IPS DF 6.9 (cell line): ENCODE measurements at regions not wholly inside any gene's neighbourhood (a gene's known extent, or its start where the extent isn't known, plus 50 kb on each side); places are given as distances from the start of the nearest gene placed in this dataset.

Experiments used
- DNase-seq: peaks from one replicate; pipeline ENCODE4 v3.0.0-alpha.2; 2013; ENCODE audit warnings: low read depth, low spot score
- H3K27ac ChIP-seq: one replicate; pipeline ENCODE4 v1.5.1; 2013; ENCODE audit warnings: low read length, control low read depth
- H3K27me3 ChIP-seq: 2 replicates; pipeline ENCODE4 v1.6.1; 2013; ENCODE audit warnings: mild to moderate bottlenecking, low read length; ENCODE audit not compliant: control insufficient read depth, insufficient read depth
- H3K36me3 ChIP-seq: 2 replicates; pipeline ENCODE4 v1.6.1; 2013; ENCODE audit warnings: low read length; ENCODE audit not compliant: control insufficient read depth, insufficient read depth
- H3K4me1 ChIP-seq: 2 replicates; pipeline ENCODE4 v1.6.1; 2013; ENCODE audit warnings: low read length; ENCODE audit not compliant: control insufficient read depth, insufficient read depth
- H3K4me3 ChIP-seq: 2 replicates; pipeline ENCODE4 v1.5.1; 2013; ENCODE audit warnings: mild to moderate bottlenecking, low read length
- H3K9me3 ChIP-seq: 2 replicates; pipeline ENCODE4 v1.6.1; 2013; ENCODE audit warnings: low read length, inconsistent platforms; ENCODE audit not compliant: control insufficient read depth, insufficient read depth
- WGBS: extraction: QIAGEN DNeasy Blood & Tissue Kit; methylation state at CpG from one replicate; pipeline ENCODE4 v1.1.7; 2013; ENCODE audit warnings: mixed read lengths, missing lambda C conversion rate; ENCODE audit not compliant: insufficient read length, insufficient coverage; 5-methylcytosine and 5-hydroxymethylcytosine counted together

GRCh38 chr6:164898412-164898811 lies 411.0 kb downstream of the C6orf118 start:
- H3K9me3 ChIP-seq, result no peaks in the 10 kb centered on the region
- no peaks in the 10 kb centered on the region for H3K27me3 ChIP-seq
- no peaks in the 10 kb centered on the region for H3K36me3 ChIP-seq
- no peak overlapping the region for H3K4me3 ChIP-seq
- no peak overlapping the region for H3K27ac ChIP-seq
- DNase-seq, result no peak
- WGBS, result no CpG with 5 or more reads among the region's 2 CpGs
- H3K4me1 ChIP-seq, result no peaks in the 10 kb centered on the region

DNA sequence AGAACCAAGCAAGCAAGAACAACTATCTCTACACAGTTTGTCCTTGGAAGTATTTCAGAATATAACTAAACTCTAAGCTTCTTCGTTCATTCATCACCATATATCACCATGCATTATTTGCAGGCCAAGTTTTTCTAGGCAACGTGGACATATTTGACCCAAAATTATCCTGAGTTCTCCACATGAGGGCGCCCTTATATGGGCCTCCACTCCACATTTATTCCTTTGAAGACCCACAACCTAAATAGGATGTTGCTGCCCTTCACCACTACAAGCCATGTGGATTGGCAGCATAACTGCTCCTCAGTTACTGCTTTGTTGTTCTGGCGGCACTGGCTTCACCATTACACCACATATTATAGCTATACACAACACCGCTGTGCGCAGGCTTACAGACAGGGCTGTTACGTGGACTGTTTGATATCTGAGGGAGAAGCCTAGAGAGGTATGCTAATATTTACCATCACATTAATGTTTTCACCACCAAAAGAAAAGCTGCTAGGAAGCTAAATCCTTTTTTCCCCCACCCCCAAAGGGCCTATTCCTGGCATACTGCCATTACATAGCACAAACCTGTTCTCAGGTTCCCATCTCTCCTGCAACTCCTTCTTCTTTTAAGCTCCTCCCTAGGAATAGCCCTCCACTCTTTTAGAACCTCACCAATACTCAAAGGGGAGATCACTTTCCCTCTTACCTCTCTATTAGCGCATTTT lies 411.7 kb downstream of the C6orf118 start:
- Histone ChIP-seq H3K9me3 (no peaks in the 10 kb centered on the region), H3K27me3 (no peaks in the 10 kb centered on the region), H3K36me3 (no peaks in the 10 kb centered on the region), H3K4me3 (no peak overlapping the region), H3K27ac (no peak overlapping the region), H3K4me1 (no peaks in the 10 kb centered on the region)
- peak; percentile 7 for DNase-seq
- no CpG with 5 or more reads among the region's 8 CpGs for WGBS

GRCh38 chr6:164889980-164890379 lies 419.4 kb downstream of the C6orf118 start:
- Histone ChIP-seq H3K27me3 (no peaks in the 10 kb centered on the region), H3K4me1 (no peaks in the 10 kb centered on the region)
- WGBS, result no CpG with 5 or more reads among the region's 4 CpGs

DNA sequence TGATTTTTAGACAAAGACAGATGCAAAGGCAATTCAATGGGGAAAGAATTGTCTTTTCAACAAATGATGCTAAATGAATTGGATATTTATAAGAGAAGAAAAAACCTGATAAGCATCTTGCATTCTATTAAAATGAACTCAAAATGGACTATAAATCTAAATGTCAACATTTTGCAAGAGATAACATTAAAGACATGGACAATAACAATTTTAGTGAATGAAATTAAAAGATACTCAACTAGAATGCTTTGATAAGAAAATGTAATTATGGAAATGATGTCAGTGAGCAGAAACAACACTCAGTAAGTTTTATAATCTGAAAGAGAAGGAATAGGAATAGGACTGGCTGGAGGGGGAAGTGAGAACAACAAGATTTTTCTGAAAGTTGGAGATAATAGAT lies 421.7 kb downstream of the C6orf118 start:
- Histone ChIP-seq H3K27ac (no peak overlapping the region), H3K4me3 (no peak overlapping the region), H3K9me3 (no peaks in the 10 kb centered on the region), H3K4me1 (no peaks in the 10 kb centered on the region), H3K36me3 (no peaks in the 10 kb centered on the region), H3K27me3 (no peaks in the 10 kb centered on the region)
- no peak for DNase-seq

More at GRCh38 chr6:164889980-164890379, 419.4 kb downstream of the C6orf118 start:
- H3K4me3 ChIP-seq, result no peak overlapping the region
- no peak for DNase-seq
- H3K36me3 ChIP-seq, result no peaks in the 10 kb centered on the region
- H3K9me3 ChIP-seq, result no peaks in the 10 kb centered on the region
- H3K27ac ChIP-seq, result no peak overlapping the region

GRCh38 chr6:164882236-164882635 lies 427.2 kb downstream of the C6orf118 start:
- Histone ChIP-seq H3K4me1 (no peaks in the 10 kb centered on the region), H3K36me3 (no peaks in the 10 kb centered on the region), H3K9me3 (no peaks in the 10 kb centered on the region), H3K27me3 (no peaks in the 10 kb centered on the region), H3K4me3 (no peak overlapping the region), H3K27ac (no peak overlapping the region)
- no peak for DNase-seq

DNA sequence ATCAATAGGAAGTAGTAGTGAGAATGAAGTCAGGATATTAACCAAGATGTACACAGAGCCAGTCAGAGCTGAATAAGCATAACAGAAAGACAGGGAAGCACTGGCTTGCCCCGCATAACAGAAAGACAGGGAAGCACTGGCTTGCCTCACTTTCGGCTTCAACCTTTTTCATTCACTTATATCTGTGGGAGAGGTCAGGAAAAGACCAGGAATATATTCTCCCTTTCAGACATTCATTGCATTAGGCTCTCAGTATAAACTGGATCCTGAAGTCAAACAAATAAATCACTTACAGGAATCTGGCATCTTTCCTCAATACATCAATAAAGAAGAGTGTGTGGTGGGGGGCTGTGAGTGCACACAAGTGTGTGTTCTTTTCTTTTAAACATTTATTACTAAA lies 437.6 kb downstream of the C6orf118 start:
- no CpG with 5 or more reads among the region's 2 CpGs for WGBS
- H3K27ac ChIP-seq, result no peak overlapping the region

GRCh38 chr6:164870164-164870563 lies 439.2 kb downstream of the C6orf118 start:
- Histone ChIP-seq H3K27ac (no peak overlapping the region), H3K4me1 (no peaks in the 10 kb centered on the region), H3K36me3 (no peaks in the 10 kb centered on the region), H3K4me3 (no peak overlapping the region), H3K9me3 (no peaks in the 10 kb centered on the region), H3K27me3 (no peaks in the 10 kb centered on the region)
- DNase-seq, result no peak
- WGBS, result no CpG with 5 or more reads among the region's 2 CpGs

More for the DNA sequence above, 437.6 kb downstream of the C6orf118 start:
- Histone ChIP-seq H3K4me1 (no peaks in the 10 kb centered on the region), H3K27me3 (no peaks in the 10 kb centered on the region), H3K36me3 (no peaks in the 10 kb centered on the region), H3K4me3 (no peak overlapping the region), H3K9me3 (no peaks in the 10 kb centered on the region)
- DNase-seq, result no peak

- H3K9me3 ChIP-seq, result no peaks in the 10 kb centered on the region
- H3K27me3 ChIP-seq, result no peaks in the 10 kb centered on the region
- no peaks in the 10 kb centered on the region for H3K36me3 ChIP-seq
- no peak overlapping the region for H3K4me3 ChIP-seq
- H3K4me1 ChIP-seq, result no peaks in the 10 kb centered on the region
- H3K27ac ChIP-seq, result no peak overlapping the region
- no CpG with 5 or more reads among the region's 4 CpGs for WGBS
- DNase-seq, result no peak
These were observed 447.4 kb downstream of the C6orf118 start for GRCh38 chr6:164861967-164862366.

GRCh38 chr6:164859816-164860215 lies 449.6 kb downstream of the C6orf118 start:
- Histone ChIP-seq H3K4me3 (no peak overlapping the region), H3K27ac (no peak overlapping the region)
- no CpG with 5 or more reads among the region's 6 CpGs for WGBS

GRCh38 chr6:164856138-164856537 lies 453.3 kb downstream of the C6orf118 start:
- H3K27me3 ChIP-seq, result no peaks in the 10 kb centered on the region
- no peak for DNase-seq
- WGBS, result no CpG with 5 or more reads among the region's 8 CpGs

More at GRCh38 chr6:164859816-164860215, 449.6 kb downstream of the C6orf118 start:
- Histone ChIP-seq H3K27me3 (no peaks in the 10 kb centered on the region), H3K9me3 (no peaks in the 10 kb centered on the region), H3K4me1 (no peaks in the 10 kb centered on the region), H3K36me3 (no peaks in the 10 kb centered on the region)
- DNase-seq, result no peak

DNA sequence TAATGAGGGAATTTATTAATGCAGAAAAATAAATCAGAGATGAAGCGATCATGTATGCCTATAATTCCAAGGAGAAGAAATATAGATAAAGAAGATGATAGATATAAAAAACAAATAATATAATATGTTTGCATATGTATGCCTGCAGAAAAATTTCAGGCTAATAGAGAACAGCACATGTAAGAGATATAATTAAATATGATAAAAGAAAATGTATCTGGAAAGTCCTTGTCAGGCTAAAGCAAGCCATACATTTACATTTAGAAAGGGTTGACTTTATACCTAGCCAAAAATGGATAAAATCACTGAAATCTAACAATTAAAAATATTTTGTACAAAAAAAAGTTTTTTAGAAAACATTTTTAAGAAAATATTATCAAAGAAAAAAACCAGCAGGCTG lies 454.1 kb downstream of the C6orf118 start:
- Histone ChIP-seq H3K27ac (no peak overlapping the region), H3K4me3 (no peak overlapping the region), H3K4me1 (no peaks in the 10 kb centered on the region), H3K36me3 (no peaks in the 10 kb centered on the region), H3K27me3 (no peaks in the 10 kb centered on the region), H3K9me3 (no peaks in the 10 kb centered on the region)
- no peak for DNase-seq
- WGBS, result no CpG with 5 or more reads among the region's 1 CpG

More at GRCh38 chr6:164856138-164856537, 453.3 kb downstream of the C6orf118 start:
- Histone ChIP-seq H3K4me3 (no peak overlapping the region), H3K4me1 (no peaks in the 10 kb centered on the region), H3K9me3 (no peaks in the 10 kb centered on the region), H3K27ac (no peak overlapping the region), H3K36me3 (no peaks in the 10 kb centered on the region)
